NCI-H128 (cell line): ENCODE measurements at regions not wholly inside any gene's neighbourhood (a gene's known extent, or its start where the extent isn't known, plus 50 kb on each side); places are given as distances from the start of the nearest gene placed in this dataset.
"Not testable (repeated sequence)": the region's sequence is repeated elsewhere in the genome, so short reads cannot be mapped to it uniquely, and the experiment has no call there.

Experiments used
- DNase-seq: peaks from one replicate; lab custom pipeline; 2025; ENCODE audit not compliant: unreplicated experiment; lab: John Stamatoyannopoulos, UW

DNA sequence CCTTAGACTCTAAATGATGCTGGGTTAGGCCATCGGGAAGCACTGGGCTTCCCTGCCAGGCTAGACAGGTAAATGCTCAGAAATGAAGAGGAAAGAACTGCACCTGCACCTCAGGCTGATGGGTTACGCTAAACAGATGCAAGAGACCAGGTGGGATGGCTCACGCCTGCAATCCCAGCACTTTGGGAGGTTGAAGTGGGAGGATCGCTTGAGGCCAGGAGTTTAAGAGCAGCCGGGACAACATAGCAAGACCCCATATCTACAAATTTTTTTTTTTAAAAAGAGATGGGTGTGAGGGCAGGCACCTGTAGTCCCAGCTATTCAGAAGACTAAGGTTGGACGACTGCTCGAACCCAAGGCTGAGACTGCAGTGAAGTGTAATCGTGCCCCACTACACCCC lies 634.7 kb downstream of the UQCRFS1 start:
- no peak for DNase-seq

DNA sequence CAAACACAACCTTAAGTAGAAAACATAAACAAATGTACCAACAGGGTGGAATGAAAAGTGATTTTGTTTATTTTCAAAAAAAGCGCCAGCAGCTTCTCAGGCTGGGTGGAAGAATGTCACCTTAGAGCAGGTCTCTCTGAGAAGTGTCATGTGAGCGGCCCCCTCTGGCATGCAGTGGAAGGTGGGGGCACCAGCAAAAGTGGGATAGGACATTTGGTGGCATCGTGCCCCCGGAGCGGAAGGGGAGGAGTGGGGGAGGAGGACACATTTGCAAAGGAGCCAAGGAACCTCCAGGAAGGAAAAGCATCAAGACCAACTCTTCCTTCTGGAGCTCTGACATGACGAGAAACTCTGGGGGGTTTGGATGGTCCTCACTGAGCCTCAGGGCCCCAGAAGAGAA lies 635.3 kb downstream of the UQCRFS1 start:
- DNase-seq, result no peak

GRCh38 chr19:28577233-28577632 lies 635.7 kb downstream of the UQCRFS1 start:
- no peak for DNase-seq

GRCh38 chr19:28575816-28576215 lies 637.1 kb downstream of the UQCRFS1 start:
- DNase-seq, result no peak

DNA sequence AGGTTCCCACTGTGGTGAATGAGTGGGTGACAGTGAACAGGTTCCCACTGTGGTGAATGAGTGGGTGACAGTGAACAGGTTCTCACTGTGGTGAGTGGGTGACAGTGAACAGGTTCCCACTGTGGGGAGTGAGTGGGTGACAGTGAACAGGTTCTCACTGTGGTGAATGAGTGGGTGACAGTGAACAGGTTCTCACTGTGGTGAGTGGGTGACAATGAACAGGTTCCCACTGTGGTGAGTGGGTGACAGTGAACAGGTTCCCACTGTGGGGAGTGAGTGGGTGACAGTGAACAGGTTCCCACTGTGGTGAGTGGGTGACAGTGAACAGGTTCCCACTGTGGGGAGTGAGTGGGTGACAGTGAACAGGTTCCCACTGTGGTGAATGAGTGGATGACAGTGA lies 637.6 kb downstream of the UQCRFS1 start:
- not testable (repeated sequence) for DNase-seq

DNA sequence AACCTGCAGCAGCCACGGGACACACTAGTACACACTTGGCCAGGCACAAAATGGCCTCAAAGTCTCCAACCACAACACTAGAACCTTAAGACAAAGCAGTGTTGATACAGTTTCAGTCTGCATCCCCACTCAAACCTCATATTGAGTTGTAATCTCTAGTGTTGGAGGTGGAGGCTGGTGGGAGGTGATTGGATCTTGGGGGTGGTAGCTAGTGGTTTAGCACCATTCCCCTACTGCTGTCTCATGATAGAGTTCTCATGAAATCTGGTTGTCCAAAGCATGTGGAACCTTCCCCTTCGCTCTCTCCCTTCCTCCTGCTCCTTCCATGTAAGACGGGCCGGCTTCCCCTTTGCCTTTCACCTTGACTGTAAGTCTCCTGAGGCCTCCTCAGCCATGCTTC lies 638.7 kb downstream of the UQCRFS1 start:
- DNase-seq, result no peak

DNA sequence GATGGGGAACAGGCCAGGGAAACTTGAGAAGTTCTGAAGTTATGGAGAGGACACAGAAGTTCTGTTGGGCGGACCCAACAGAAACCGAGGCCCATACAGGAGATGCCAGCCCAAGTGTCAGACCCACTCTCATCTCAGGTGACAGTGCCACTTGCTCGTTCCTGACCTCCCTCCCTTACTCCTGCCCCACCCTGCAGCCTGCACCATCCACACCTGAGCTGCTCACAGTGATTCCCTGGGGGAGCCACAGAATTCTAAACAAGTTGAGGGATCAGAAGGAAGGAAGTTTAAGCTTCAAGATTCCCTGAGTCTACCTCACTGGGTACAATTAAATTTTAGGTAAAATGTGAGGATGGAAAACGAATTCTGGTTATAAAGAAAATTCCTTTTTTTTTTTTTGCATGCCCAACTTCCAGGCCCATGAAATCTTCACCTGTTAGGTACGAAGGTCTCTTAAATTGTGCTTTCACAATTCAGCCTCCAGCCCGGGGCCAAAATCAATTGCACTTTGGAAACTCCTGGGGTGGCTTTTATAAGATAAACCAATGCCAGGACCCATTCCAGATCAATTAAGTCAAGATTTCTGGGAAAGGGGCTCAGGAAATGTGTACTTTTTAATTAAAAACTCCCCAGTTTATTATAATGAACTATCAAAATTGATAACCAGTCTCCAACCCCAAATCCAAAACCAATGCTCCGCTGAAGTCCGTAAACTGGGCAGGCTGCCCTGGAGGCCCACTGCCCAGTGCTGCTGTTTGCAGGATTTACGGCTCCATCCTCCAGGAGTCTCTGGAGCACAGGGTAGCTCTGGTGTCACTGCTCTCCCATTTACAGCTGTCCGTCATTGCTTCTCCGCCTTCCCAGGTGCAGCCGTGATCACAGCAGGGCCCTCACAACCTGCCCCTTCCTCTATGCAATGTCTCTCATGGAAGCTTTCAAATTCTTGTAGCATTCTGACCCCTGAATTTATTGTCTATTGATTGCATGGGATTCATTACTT lies 643.5 kb downstream of the UQCRFS1 start:
- DNase-seq, result no peak

DNA sequence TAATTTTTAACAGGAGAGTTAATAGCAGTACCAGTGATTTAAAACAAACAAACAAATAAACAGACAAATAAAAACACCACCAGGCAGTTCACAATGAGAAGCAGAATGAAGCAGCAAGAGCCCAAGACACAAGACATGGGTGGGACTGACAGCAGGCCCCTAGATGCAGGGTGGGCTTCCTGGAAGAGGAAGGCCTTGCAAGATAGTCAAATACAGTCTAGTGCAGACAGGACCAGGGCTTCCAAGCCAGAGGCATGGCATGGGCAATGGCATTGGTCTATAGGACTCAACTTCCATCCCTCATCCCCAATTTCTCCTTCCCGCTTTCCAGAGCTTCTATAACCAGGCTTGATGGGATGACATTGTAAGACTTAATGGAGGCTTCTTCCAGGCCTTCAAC lies 645.1 kb downstream of the UQCRFS1 start:
- no peak for DNase-seq

DNA sequence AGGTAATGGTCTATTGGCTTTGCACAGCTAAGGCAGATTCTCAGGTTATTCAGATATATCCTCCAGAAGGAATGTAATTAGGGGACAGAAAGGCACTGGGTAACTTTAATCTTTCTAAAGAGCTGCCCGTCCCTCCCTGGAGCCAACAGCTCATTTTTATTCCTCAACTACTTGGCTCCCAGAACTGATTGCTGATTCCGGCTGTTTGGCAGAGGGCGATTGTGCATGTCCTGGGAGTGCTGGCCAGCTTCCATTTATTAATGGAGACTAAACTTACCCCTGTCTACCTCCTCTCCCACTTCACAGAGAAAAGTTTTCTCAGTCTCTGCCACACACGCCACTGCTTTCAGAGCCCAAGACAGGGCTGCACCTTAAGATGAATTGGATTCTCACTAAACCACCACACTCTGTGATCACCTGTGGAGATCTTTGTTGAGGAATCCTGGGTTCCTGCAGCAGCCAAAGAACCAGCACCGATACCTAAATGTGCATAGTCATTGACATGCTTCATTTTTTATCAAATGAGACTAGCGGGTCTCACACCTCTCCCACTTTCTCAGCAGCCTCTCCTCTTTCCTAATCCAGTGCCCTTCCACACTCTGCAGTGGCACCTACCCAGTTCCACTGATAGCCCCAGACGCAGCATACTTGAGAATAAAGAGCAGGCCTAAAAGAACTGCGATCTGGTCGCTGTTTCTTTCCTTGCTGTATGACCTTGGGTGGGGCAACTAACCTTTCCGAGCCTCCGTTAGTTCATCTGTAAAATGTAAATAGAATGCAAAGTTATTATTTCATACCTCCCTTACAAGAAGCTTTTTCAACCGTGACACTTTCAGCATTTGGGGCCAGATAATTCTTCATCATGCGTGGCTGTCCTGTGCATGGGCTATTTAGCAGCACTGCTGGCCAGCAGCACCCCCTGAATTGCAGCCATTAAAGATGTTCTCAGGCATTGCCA lies 648.7 kb downstream of the UQCRFS1 start:
- no peak for DNase-seq

GRCh38 chr19:28560786-28561185 lies 652.2 kb downstream of the UQCRFS1 start:
- no peak for DNase-seq

DNA sequence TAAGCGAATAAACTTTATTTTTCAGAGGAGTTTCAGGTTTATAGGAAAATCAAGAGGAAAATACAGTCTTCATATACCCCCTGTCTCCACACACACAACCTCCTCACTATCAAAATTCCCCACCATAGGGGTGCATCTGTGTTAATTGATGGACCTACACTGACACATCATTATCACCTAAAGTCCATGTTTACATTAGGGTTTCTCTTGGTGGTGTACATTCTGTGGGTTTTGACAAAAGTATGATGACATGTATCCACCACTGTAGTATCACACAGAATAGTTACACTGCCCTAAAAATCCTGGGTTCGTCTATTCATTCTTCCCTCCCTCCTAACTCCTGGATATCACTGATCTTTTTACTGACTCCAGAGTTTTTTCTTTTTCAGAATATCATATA lies 654.2 kb downstream of the UQCRFS1 start:
- DNase-seq, result no peak

- DNase-seq, result no peak
These were observed 656.6 kb downstream of the UQCRFS1 start for GRCh38 chr19:28556371-28556770.

DNA sequence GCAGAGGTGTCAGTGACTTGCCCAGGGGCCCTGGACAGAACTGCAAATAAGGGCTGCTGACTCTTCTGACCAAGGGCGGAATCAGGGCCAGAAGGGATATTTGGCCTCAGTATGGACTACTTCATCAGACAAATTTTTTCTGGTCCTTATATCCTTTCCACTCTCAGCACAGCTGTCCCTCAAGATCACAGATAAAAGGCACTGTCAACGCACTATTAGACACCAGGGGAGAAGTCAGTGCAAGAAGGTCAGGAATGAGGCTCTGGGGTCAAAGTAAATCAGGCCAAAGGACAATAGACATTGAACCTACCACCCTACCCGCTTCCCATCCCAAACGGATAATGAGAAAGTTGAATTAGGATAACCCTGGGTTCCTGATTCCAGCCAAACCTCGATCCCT lies 657.6 kb downstream of the UQCRFS1 start:
- DNase-seq, result no peak

GRCh38 chr19:28554321-28555091 lies 658.4 kb downstream of the UQCRFS1 start:
- DNase-seq, result no peak

GRCh38 chr19:28553764-28554163 lies 659.2 kb downstream of the UQCRFS1 start:
- DNase-seq, result no peak

GRCh38 chr19:28553005-28553404 lies 659.9 kb downstream of the UQCRFS1 start:
- DNase-seq, result no peak

DNA sequence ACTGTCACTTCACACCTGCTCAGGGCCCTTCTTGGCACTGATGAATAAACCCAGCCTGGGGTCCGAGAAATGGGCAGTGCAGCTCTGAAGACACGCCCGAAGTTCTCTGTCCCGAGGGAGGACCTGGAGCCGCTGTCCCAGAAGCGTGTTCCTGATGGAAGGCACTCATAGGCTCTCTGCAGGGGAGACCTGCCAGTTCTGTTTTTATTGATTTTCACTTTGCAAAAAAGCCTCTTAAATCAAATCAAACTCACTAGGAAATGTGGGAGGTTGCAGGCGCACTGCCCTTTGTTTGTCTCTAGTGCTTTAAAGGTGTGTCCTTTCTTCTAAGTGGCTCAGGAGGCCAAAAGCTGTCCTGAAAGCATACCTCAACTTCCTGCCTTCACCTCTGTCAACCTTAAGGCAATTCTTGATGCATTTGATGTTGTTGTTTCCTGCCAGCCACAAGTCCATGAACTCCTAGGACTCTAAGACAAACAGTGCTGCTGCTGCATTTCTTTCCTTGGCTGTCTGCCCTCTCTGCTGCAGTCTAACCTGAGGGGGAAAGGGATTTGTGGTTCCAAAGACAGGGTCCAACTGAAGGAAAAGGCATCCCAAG lies 663.2 kb downstream of the UQCRFS1 start:
- no peak for DNase-seq

DNA sequence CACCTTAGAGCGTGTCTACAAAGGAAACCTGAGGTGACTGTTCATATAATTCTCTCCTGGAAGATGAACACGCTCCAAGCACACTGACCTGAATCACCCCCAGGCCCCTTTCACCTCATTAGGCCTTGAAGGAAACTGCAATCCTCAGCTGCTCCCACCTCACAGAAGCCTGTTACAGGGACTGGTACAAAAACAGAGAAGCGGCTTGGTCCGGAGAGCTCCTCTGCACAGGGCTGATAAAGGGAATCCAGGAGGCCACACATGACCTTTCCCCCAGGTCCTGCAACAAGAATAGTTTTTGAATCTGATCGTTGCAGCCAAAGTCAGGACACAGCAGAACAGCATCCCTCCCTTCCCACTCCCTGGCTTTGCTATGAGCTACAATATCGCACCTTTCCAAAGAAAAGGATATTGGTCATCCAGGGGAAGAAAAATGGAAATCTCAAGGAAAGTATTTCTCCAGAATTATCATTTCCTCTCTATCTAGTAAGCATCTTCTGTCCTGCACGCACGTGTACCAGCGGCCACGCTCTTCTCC lies 666.7 kb downstream of the UQCRFS1 start:
- DNase-seq, result no peak

DNA sequence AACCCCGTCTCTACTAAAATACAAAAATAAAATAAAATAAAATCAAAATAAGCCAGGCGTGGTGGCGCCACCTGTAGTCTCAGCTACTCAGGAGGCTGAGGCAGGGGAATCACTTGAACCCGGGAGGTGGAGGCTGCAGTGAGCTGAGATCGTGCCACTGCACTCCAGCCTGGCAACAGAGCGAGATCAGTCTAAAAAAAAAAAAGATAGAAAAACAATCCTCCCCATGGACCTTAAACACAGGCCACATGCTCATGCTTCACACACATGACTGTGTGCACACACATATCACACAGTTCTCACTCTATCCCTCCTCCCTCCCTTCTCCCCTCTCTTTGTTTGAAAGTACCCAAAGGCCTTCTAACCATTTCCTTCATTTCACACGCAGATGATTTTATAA lies 667.6 kb downstream of the UQCRFS1 start:
- not testable (repeated sequence) for DNase-seq
